GM19328 (cell line): ENCODE measurements at regions not wholly inside any gene's neighbourhood (a gene's known extent, or its start where the extent isn't known, plus 50 kb on each side); places are given as distances from the start of the nearest gene placed in this dataset.

Source experiments
- ATAC-seq: cut with Tn5 transposase; IDR thresholded peaks from one replicate; pipeline ENCODE4 v1.9.1; 2021; ENCODE audit warnings: mild to moderate bottlenecking, moderate library complexity; ENCODE audit not compliant: unreplicated experiment

- ATAC-seq, result no peak
These were observed 263.6 kb downstream of the TBL1XR1 start for GRCh38 chr3:176933704-176934103.

GRCh38 chr3:176932433-176932832, 264.8 kb downstream of the TBL1XR1 start:
- ATAC-seq, result no peak

GRCh38 chr3:176931991-176932390, 265.3 kb downstream of the TBL1XR1 start:
- no peak for ATAC-seq

GRCh38 chr3:176930942-176931341, 266.3 kb downstream of the TBL1XR1 start:
- ATAC-seq, result no peak

- ATAC-seq, result no peak
These were observed 268.7 kb downstream of the TBL1XR1 start for GRCh38 chr3:176928582-176928931.

- ATAC-seq, result no peak
These were observed 269.3 kb downstream of the TBL1XR1 start for GRCh38 chr3:176927706-176928581.

GRCh38 chr3:176927280-176927679, 270.0 kb downstream of the TBL1XR1 start:
- ATAC-seq, result no peak

GRCh38 chr3:176926688-176927087, 270.6 kb downstream of the TBL1XR1 start:
- no peak for ATAC-seq

- ATAC-seq, result no peak
These were observed 271.2 kb downstream of the TBL1XR1 start for GRCh38 chr3:176926034-176926433.

- no peak for ATAC-seq
These were observed 276.5 kb downstream of the TBL1XR1 start for GRCh38 chr3:176920766-176921160.

GRCh38 chr3:176919836-176920765, 277.2 kb downstream of the TBL1XR1 start:
- no peak for ATAC-seq

GRCh38 chr3:176916777-176917176, 280.5 kb downstream of the TBL1XR1 start:
- ATAC-seq, result no peak

GRCh38 chr3:176914764-176915163, 282.5 kb downstream of the TBL1XR1 start:
- no peak for ATAC-seq

- no peak for ATAC-seq
These were observed 285.7 kb downstream of the TBL1XR1 start for GRCh38 chr3:176911579-176911978.

- no peak for ATAC-seq
These were observed 288.2 kb downstream of the TBL1XR1 start for GRCh38 chr3:176909044-176909443.

- ATAC-seq, result no peak
These were observed 291.0 kb downstream of the TBL1XR1 start for GRCh38 chr3:176906046-176906905.

GRCh38 chr3:176905331-176905730, 292.0 kb downstream of the TBL1XR1 start:
- ATAC-seq, result no peak

GRCh38 chr3:176904506-176904905, 292.8 kb downstream of the TBL1XR1 start:
- no peak for ATAC-seq

- ATAC-seq, result no peak
These were observed 300.6 kb downstream of the TBL1XR1 start for GRCh38 chr3:176896640-176897039.

- no peak for ATAC-seq
These were observed 301.1 kb downstream of the TBL1XR1 start for GRCh38 chr3:176896165-176896564.

GRCh38 chr3:176879710-176880109, 317.6 kb downstream of the TBL1XR1 start:
- ATAC-seq, result no peak
